ENCODE measurements at regions not wholly inside any gene's neighbourhood (a gene's known extent, or its start where the extent isn't known, plus 50 kb on each side); places are given as distances from the start of the nearest gene placed in this dataset.

- Histone ChIP-seq H3K4me3 (no peak overlapping the region), H3K9me3 (no peaks in the 10 kb centered on the region), H3K36me3 (no peaks in the 10 kb centered on the region), H3K27ac (no peak overlapping the region), H3K4me1 (no peaks in the 10 kb centered on the region), H3K27me3 (no peaks in the 10 kb centered on the region)
- no peak for DNase-seq (ENCODE audit: low spot score)
- no peak for TF ChIP-seq CTCF (IDR thresholded peaks at IDR 0.05)
These were observed 1920.2 kb downstream of the MAT2B start for GRCh38 chr5:165425594-165425993.

- no peaks in the 10 kb centered on the region for H3K9me3 ChIP-seq
- no peaks in the 10 kb centered on the region for H3K27me3 ChIP-seq
- H3K36me3 ChIP-seq: no peaks in the 10 kb centered on the region
- H3K27ac ChIP-seq: no peak overlapping the region
- TF ChIP-seq CTCF (IDR thresholded peaks at IDR 0.05): no peak
- H3K4me1 ChIP-seq: no peaks in the 10 kb centered on the region
- no peak overlapping the region for H3K4me3 ChIP-seq
- no peak for DNase-seq (ENCODE audit: low spot score)
These were observed 1943.3 kb downstream of the MAT2B start for GRCh38 chr5:165448753-165449152.

GRCh38 chr5:165457859-165458481, 1952.6 kb downstream of the MAT2B start:
- no peak for DNase-seq (ENCODE audit: low spot score)
- Histone ChIP-seq H3K36me3 (no peaks in the 10 kb centered on the region), H3K9me3 (no peaks in the 10 kb centered on the region), H3K4me3 (no peak overlapping the region), H3K27me3 (no peaks in the 10 kb centered on the region), H3K27ac (no peak overlapping the region), H3K4me1 (no peaks in the 10 kb centered on the region)
- peak in 1 of 2 donors; percentile 34 for TF ChIP-seq CTCF (IDR thresholded peaks at IDR 0.05)

GRCh38 chr5:165459232-165459631, 1953.8 kb downstream of the MAT2B start:
- Histone ChIP-seq H3K9me3 (no peaks in the 10 kb centered on the region), H3K27ac (no peak overlapping the region), H3K4me1 (no peaks in the 10 kb centered on the region), H3K4me3 (no peak overlapping the region), H3K27me3 (no peaks in the 10 kb centered on the region), H3K36me3 (no peaks in the 10 kb centered on the region)
- TF ChIP-seq CTCF (IDR thresholded peaks at IDR 0.05): no peak
- DNase-seq (ENCODE audit: low spot score): no peak

GRCh38 chr5:165460911-165461310, 1955.5 kb downstream of the MAT2B start:
- DNase-seq (ENCODE audit: low spot score): no peak
- TF ChIP-seq CTCF (IDR thresholded peaks at IDR 0.05): no peak
- no peak overlapping the region for H3K27ac ChIP-seq
- H3K36me3 ChIP-seq: no peaks in the 10 kb centered on the region
- no peaks in the 10 kb centered on the region for H3K9me3 ChIP-seq
- H3K4me3 ChIP-seq: no peak overlapping the region
- H3K4me1 ChIP-seq: no peaks in the 10 kb centered on the region
- H3K27me3 ChIP-seq: no peaks in the 10 kb centered on the region

GRCh38 chr5:165477546-165477945, 1972.1 kb downstream of the MAT2B start:
- H3K27ac ChIP-seq: no peak overlapping the region

More at GRCh38 chr5:165477546-165477945, 1972.1 kb downstream of the MAT2B start:
- H3K4me1 ChIP-seq: no peaks in the 10 kb centered on the region
- no peaks in the 10 kb centered on the region for H3K9me3 ChIP-seq
- H3K4me3 ChIP-seq: no peak overlapping the region
- no peak for TF ChIP-seq CTCF (IDR thresholded peaks at IDR 0.05)
- H3K36me3 ChIP-seq: no peaks in the 10 kb centered on the region
- no peak for DNase-seq (ENCODE audit: low spot score)
- no peaks in the 10 kb centered on the region for H3K27me3 ChIP-seq
